Naive thymus-derived CD8-positive, alpha-beta T cell (primary cell): ENCODE measurements at regions not wholly inside any gene's neighbourhood (a gene's known extent, or its start where the extent isn't known, plus 50 kb on each side); places are given as distances from the start of the nearest gene placed in this dataset.
A peak's percentile ranks its signal among the peaks of the same experiment; 100 is the strongest.

ENCODE experiments used
- ATAC-seq, 2 donors: fragments of 150-1000 bp; cut with Tn5 transposase in 1 of 2; sonication (Bioruptor Pico), chemical (Tn5 transposase) in 1 of 2; 1 replicate in 1 of 2; 2 replicates in 1 of 2; pipeline ENCODE4 v1.10.0; 2021; ENCODE audit warnings: mild to moderate bottlenecking in 2 of 2, moderate library complexity in 2 of 2
- POLR2A ChIA-PET: fragments of 350-600 bp; sonication (Branson Sonifier 250); formaldehyde crosslinking; loops from one replicate; lab custom pipeline; 2021; ENCODE audit warnings: antibody characterized with exemption; lab: Charles Lee
- DNase-seq, 10 donors: peaks; one replicate each; pipeline versions ENCODE4 v3.0.0 to v3.0.0-alpha.2; 2020 to 2022
- H3K27ac Mint-ChIP-seq, 10 donors: one replicate each; pipeline ENCODE4 v1.8.0; 2020 to 2022; ENCODE audit warnings: mild to moderate bottlenecking in 10 of 10, mixed read lengths in 10 of 10, moderate library complexity in 4 of 10, inconsistent platforms in 1 of 10
- H3K27me3 Mint-ChIP-seq, 5 donors: one replicate each; pipeline ENCODE4 v1.8.0; 2021 to 2022; ENCODE audit warnings: mixed read lengths in 5 of 5
- H3K36me3 Mint-ChIP-seq, 3 donors: one replicate each; pipeline ENCODE4 v1.8.0; 2020 to 2022; ENCODE audit warnings: mixed read lengths in 3 of 3, mild to moderate bottlenecking in 2 of 3, inconsistent platforms in 1 of 3
- H3K4me1 Mint-ChIP-seq, 4 donors: one replicate each; pipeline ENCODE4 v1.8.0; 2021 to 2022; ENCODE audit warnings: mixed read lengths in 4 of 4
- H3K4me3 Mint-ChIP-seq, 10 donors: one replicate each; pipeline ENCODE4 v1.8.0; 2020 to 2022; ENCODE audit warnings: mild to moderate bottlenecking in 10 of 10, mixed read lengths in 10 of 10, moderate library complexity in 6 of 10, inconsistent platforms in 1 of 10
- H3K9me3 Mint-ChIP-seq, 9 donors: one replicate each; pipeline ENCODE4 v1.8.0; 2020 to 2022; ENCODE audit warnings: mixed read lengths in 9 of 9, mild to moderate bottlenecking in 3 of 9, inconsistent platforms in 1 of 9, moderate library complexity in 1 of 9

DNA sequence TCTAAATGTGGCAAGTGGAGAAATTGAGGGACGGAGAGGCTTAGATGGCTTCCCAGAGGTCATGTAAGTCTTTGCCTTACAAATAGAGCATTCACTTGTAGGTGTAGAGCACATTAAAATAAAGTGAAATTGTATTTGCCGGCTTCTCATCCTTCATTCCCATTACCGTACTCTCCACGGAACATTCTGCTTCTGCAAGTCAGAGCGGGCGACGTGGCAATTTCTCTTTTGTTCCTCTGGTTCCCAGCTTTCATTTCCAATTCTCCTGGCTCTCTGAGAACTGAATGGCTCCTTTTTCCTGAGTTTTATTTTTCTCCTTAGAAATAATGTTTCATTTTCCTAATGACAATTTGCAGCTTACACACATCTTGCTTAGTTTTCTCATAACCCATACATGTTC lies 51.3 kb upstream of the PFKP start:
- Mint-ChIP-seq H3K4me3 (no peak overlapping the region), H3K9me3 (peaks cover 0 to 10% (median 0%) of the 10 kb centered on the region in 9 donors), H3K36me3 (peaks cover 0 to 10% (median 2%) of the 10 kb centered on the region in 3 donors), H3K4me1 (peaks cover 0 to 2% (median 0%) of the 10 kb centered on the region in 4 donors), H3K27me3 (peaks cover 13 to 27% (median 21%) of the 10 kb centered on the region in 5 donors), H3K27ac (no peak overlapping the region)
- POLR2A ChIA-PET: no interaction called here
- DNase-seq (no peak), ATAC-seq (no peak)

DNA sequence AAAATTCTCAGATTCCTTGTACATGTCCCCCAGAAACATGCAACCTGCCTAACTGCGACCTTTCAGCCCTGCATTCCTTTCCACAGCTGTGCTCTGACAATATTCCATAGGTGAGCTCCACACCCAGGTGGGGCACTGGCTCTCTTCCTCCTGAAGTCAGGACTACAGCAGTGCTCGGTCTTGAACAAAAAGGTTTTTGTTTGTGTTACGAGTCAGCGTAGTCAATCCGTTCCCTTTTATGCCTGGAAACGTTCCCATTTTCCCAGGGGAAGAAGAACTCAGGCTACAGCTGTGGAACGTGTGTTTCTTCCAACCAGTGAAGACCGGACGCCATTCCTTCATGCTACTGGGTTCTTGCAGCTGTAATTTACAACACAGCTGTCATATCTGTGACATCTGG lies 52.4 kb upstream of the PFKP start:
- Mint-ChIP-seq H3K27ac (no peak overlapping the region), H3K9me3 (peaks cover 0 to 10% (median 0%) of the 10 kb centered on the region in 9 donors), H3K4me3 (no peak overlapping the region), H3K4me1 (peaks cover 0 to 2% (median 0%) of the 10 kb centered on the region in 4 donors), H3K36me3 (peaks cover 0 to 10% (median 2%) of the 10 kb centered on the region in 3 donors), H3K27me3 (peaks cover 13 to 27% (median 21%) of the 10 kb centered on the region in 5 donors)
- no peak for ATAC-seq
- POLR2A ChIA-PET: no interaction called here
- no peak for DNase-seq

DNA sequence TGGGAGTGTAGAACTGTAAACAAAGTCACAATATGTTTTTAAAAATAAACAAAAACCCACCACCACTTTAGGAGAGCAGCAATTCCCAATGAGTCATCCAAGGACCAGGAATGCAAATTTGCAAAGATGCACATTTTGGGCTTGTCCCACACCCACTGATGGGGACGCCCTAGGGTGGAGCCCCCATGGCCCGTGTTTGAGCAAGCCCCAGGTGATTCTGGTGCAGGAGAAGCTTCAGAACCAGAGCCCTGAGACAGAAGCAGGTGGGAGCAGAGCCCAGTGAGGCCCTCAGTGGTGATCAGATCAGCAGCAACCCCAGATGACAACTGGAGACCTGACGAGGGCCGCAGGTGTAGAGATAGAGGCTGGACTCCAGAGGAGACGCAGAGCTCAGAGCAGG lies 55.1 kb upstream of the PFKP start:
- peaks cover 22 to 50% (median 39%) of the 10 kb centered on the region in 5 donors for H3K27me3 Mint-ChIP-seq
- H3K4me1 Mint-ChIP-seq: peaks cover 0 to 14% (median under 1%) of the 10 kb centered on the region in 4 donors

DNA sequence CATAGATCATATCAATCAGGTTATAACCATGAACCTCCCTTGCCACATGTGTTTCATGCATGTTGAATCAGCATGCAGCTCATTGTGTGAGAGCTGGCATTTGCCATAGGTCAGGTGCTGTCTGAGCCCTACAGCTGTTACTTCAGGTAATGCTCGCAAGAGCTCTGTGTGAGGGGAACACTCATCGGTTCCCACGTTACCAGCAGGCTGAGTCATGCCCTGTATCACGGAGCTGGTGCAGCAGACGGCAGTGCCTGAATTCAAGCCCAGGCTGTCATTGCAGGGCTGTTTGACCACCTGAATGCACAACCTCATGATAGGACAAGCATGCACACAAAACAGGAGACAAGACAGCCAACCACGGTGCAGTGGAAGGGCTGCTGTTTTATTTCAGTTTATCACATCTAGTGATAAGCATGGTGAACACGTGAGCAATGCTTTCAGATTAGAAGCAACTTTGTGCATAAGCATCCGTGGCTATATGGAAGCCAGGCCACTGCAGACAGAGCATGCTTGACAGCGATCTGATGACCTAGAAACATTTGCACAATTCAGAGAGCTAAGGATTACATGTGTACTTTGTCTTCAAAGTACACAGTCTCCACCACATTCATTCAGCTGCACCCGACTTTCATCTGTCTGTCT lies 56.4 kb upstream of the PFKP start:
- ATAC-seq (no peak), DNase-seq (no peak)
- POLR2A ChIA-PET: no interaction called here
- Mint-ChIP-seq H3K4me3 (no peak overlapping the region), H3K27me3 (peaks cover 28 to 63% (median 45%) of the 10 kb centered on the region in 5 donors), H3K27ac (no peak overlapping the region), H3K9me3 (peaks cover 0 to 10% (median 0%) of the 10 kb centered on the region in 9 donors), H3K36me3 (peaks cover 0 to 10% (median 2%) of the 10 kb centered on the region in 3 donors), H3K4me1 (peaks cover 0 to 17% (median under 1%) of the 10 kb centered on the region in 4 donors)

More for the DNA sequence above, 55.1 kb upstream of the PFKP start:
- Mint-ChIP-seq H3K27ac (peak overlapping the region in 1 of 10 donors; percentile 33), H3K36me3 (peaks cover 0 to 10% (median 2%) of the 10 kb centered on the region in 3 donors), H3K9me3 (peaks cover 0 to 10% (median 0%) of the 10 kb centered on the region in 9 donors), H3K4me3 (no peak overlapping the region)
- DNase-seq: no peak
- POLR2A ChIA-PET: no interaction called here
- no peak for ATAC-seq

DNA sequence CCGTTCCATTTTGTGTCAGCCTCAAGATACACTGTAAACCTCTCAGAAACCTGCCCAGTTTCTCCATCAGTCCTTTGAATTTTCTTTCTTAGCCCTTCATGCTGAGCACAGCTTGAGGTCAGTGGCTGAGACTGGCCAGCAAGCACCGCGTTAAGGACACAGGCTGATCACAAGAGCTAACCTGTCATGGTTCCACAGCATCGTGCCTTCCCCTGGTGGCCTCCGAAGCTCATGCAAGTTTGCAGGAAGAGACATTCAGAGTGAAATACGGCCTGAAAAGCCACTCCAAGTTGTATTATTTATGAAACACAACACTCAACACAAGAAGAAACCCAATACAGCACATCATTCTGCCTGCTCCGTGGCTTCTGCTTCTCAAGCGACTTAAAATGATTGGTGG lies 57.0 kb upstream of the PFKP start:
- Mint-ChIP-seq H3K4me1 (peaks cover 0 to 18% (median under 1%) of the 10 kb centered on the region in 4 donors), H3K9me3 (peaks cover 0 to 10% (median 0%) of the 10 kb centered on the region in 9 donors), H3K27me3 (peaks cover 28 to 65% (median 45%) of the 10 kb centered on the region in 5 donors), H3K27ac (no peak overlapping the region), H3K36me3 (peaks cover 0 to 10% (median 2%) of the 10 kb centered on the region in 3 donors), H3K4me3 (no peak overlapping the region)
- POLR2A ChIA-PET: no interaction called here
- DNase-seq: no peak
- ATAC-seq: no peak

DNA sequence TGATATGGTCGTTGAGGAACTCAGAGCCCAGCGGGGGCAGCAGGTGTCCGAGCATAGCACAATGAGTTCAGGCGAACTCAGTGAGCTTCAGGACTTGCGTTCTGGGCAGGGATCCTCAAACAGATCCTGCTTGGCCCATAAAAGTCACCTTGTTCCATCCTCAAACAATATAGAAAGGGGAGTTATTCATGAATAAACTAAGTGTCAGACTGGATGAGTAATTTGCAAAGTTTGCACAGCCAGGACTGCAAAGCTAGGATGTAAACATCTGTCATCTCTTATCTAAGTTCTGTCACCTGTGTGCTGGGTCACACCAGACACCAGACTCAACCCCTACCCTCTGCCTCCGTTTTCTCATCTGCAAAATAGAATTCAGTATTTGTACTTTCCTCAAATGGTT lies 58.0 kb upstream of the PFKP start:
- POLR2A ChIA-PET: no interaction called here
- H3K9me3 Mint-ChIP-seq: peaks cover 0 to 10% (median 0%) of the 10 kb centered on the region in 9 donors
- H3K27me3 Mint-ChIP-seq: peaks cover 28 to 65% (median 42%) of the 10 kb centered on the region in 5 donors
- no peak overlapping the region for H3K27ac Mint-ChIP-seq
- H3K4me1 Mint-ChIP-seq: peaks cover 0 to 18% (median 0%) of the 10 kb centered on the region in 4 donors
- H3K36me3 Mint-ChIP-seq: peaks cover 0 to 10% (median 2%) of the 10 kb centered on the region in 3 donors
- ATAC-seq (no peak), DNase-seq (no peak)
- H3K4me3 Mint-ChIP-seq: no peak overlapping the region

DNA sequence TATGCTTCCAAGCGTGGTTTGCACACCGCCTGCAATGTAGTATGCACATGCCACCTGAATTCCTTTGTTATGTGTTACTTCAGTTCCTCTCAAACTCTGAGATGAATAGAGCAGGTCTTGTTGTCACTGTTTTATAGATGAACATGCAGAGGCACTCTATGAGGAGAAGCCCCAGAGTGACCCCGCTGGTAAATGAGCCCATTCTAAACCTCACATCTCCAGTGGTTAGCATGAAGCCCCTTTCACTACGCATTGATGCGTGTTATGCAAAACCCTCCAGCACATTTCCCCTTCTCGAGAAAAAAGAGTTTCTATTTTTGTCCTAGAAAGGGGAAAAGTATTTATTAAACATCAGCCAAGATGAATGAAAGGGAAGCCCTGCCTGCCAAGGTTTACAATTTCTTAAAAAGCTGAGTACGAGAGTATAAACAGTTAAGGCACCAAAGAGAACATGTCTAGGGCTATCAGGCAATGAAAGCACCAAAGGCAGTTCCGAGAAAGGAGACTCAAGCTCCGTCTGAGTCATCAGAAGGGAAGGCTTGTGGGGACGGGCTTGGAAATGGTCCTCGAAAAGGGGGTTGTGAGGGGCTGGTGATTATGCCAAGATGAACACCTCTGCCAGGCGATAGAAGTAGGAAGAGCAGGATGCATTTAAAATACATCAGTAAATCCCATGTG lies 58.7 kb upstream of the PFKP start:
- no peak overlapping the region for H3K4me3 Mint-ChIP-seq
- POLR2A ChIA-PET: no interaction called here

DNA sequence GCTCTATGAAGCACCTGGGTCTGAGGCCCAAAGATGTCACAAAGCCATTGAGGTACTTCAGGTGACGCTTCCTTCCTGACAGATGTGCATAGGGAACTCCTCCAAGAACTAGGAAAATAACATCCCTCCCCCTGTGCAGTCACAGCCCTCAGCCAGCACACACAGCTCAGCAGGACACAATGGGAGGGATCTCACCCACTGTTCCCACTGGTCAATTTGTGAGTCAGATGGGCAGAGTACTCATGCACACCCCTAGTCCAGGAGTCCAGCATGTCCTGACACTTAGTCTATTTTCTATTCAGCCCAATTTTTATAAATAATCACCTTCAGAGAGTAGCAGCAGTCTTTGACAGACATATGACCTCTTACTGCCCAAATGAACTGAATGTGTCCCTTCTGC lies 60.7 kb upstream of the PFKP start:
- Mint-ChIP-seq H3K4me3 (no peak overlapping the region), H3K36me3 (no peaks in the 10 kb centered on the region), H3K27ac (no peak overlapping the region), H3K9me3 (no peaks in the 10 kb centered on the region), H3K4me1 (peaks cover 0 to 18% (median 0%) of the 10 kb centered on the region in 4 donors), H3K27me3 (peaks cover 15 to 51% (median 28%) of the 10 kb centered on the region in 5 donors)
- DNase-seq: no peak
- POLR2A ChIA-PET: no interaction called here
- ATAC-seq: no peak

More for the DNA sequence above, 58.7 kb upstream of the PFKP start:
- Mint-ChIP-seq H3K9me3 (peaks cover 0 to 10% (median 0%) of the 10 kb centered on the region in 9 donors), H3K27ac (no peak overlapping the region), H3K27me3 (peaks cover 25 to 62% (median 41%) of the 10 kb centered on the region in 5 donors), H3K36me3 (peaks cover 0 to 10% (median 2%) of the 10 kb centered on the region in 3 donors), H3K4me1 (peaks cover 0 to 18% (median 0%) of the 10 kb centered on the region in 4 donors)
- no peak for ATAC-seq
- DNase-seq: no peak

DNA sequence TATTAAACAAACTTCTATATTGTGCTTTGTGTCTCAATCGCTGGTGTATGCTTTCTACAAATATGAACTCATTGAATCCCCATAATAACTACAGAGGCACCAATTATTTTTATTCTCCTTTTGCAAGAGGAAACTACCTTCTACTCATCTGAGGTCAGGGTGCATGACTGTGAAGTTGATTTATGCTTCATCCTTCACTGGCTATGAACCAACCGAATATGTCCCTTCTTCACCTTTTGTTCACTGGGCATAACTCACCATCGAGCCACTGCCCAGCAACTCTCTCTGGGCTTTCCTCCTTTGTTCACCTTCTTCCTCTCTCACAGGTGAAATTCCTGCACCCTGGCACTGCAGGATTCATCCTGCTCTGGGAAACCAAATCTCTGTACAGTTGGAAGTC lies 61.3 kb upstream of the PFKP start:
- Mint-ChIP-seq H3K9me3 (no peaks in the 10 kb centered on the region), H3K27ac (no peak overlapping the region), H3K27me3 (peaks cover 15 to 51% (median 28%) of the 10 kb centered on the region in 5 donors), H3K4me3 (no peak overlapping the region), H3K4me1 (peaks cover 0 to 18% (median 0%) of the 10 kb centered on the region in 4 donors), H3K36me3 (no peaks in the 10 kb centered on the region)
- no peak for ATAC-seq
- POLR2A ChIA-PET: no interaction called here
- no peak for DNase-seq

DNA sequence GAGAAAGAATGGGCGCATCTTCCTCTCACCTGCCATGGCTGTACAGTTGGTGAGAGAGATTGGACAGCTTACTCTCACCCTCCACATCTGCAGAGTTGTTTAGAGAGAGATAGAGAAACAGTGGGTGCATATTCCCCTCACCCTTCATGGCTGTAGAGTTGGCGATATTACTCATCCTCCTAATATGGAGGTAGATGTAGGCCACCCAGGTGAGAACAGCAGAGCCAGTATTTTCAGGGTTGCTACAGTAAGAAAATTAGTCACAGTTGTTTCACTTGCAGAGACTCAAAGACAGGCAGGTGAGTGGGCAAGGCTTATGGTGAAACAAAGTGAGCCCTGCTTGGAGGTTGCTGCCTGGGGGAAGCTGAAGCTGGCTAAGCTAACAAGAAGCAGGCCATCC lies 65.0 kb upstream of the PFKP start:
- Mint-ChIP-seq H3K9me3 (no peaks in the 10 kb centered on the region), H3K4me3 (no peak overlapping the region), H3K4me1 (peaks cover 0 to 9% (median 1%) of the 10 kb centered on the region in 4 donors), H3K27me3 (peaks cover 5 to 19% (median 13%) of the 10 kb centered on the region in 5 donors), H3K36me3 (no peaks in the 10 kb centered on the region), H3K27ac (no peak overlapping the region)
- POLR2A ChIA-PET: no interaction called here
- DNase-seq (no peak), ATAC-seq (no peak)

DNA sequence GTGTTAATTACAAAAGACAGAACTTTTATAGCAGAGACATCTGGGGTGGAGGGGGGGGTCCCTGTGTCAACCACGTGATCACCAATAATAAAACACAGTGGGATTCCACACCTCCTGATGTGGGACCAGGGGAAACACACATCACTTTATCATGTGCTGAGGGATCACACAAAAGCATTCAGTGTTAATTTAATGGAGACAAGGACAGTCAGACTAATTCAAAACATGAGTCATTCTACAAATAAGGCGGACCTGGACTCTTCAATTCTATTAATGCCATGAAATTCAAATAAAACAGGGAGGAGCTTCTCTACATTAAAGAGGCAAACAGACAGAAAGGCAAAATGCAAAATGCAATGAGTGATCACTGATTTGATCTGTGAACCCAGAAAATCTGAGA lies 67.3 kb upstream of the PFKP start:
- DNase-seq (no peak), ATAC-seq (no peak)
- Mint-ChIP-seq H3K27me3 (peaks cover 0 to 26% (median 7%) of the 10 kb centered on the region in 5 donors), H3K27ac (no peak overlapping the region), H3K4me1 (peaks cover 0 to 5% (median 1%) of the 10 kb centered on the region in 4 donors), H3K4me3 (no peak overlapping the region), H3K9me3 (no peaks in the 10 kb centered on the region), H3K36me3 (no peaks in the 10 kb centered on the region)
- POLR2A ChIA-PET: no interaction called here

DNA sequence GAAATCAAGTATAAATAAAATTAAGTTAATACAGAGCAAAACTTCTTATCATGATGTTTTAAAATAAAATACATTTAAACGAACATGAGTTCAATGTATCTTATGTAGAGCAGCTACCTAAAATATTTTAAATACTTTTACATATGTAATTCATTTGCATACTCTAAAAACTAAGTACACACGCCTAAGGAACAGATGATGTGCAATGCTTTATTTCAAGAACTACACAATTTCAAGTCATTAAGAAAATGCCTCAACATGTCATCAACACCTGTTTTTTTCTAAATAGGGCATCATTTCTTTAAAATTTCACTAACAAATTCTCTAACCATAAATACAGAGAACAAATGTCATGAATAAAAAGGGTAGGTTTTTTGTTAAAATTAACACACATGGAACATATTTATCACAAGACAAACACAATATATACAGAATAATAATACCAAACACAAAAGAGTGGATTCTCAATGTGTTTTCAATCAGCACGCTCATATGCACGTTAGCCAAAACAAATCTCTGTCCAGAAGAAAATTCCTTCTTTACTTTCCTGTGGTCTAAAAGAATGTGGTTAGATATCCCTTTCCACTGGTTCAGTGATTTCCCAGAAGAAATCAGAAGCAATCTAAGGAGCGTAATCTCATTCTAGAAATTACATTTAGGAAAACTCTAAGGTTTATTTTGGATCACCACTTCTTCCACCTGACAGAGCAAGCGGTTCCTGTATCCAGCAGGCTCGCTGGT lies 73.0 kb upstream of the PFKP start:
- no peaks in the 10 kb centered on the region for H3K36me3 Mint-ChIP-seq
- POLR2A ChIA-PET: no interaction called here
- no peak for DNase-seq
- H3K4me3 Mint-ChIP-seq: no peak overlapping the region
- H3K9me3 Mint-ChIP-seq: peaks cover 0 to 4% (median under 1%) of the 10 kb centered on the region in 9 donors
- H3K27me3 Mint-ChIP-seq: peaks cover under 1 to 33% (median 15%) of the 10 kb centered on the region in 5 donors
- ATAC-seq: no peak
- no peaks in the 10 kb centered on the region for H3K4me1 Mint-ChIP-seq
- H3K27ac Mint-ChIP-seq: no peak overlapping the region
